ENCODE measurements at regions not wholly inside any gene's neighbourhood (a gene's known extent, or its start where the extent isn't known, plus 50 kb on each side); places are given as distances from the start of the nearest gene placed in this dataset.
A peak's percentile ranks its signal among the peaks of the same experiment; 100 is the strongest.
"Not testable (repeated sequence)": the region's sequence is repeated elsewhere in the genome, so short reads cannot be mapped to it uniquely, and the experiment has no call there.

GRCh38 chr16:21487956-21488355 is 111.4 kb upstream of the METTL9 start:
- not testable (repeated sequence) for H3K9me3 Mint-ChIP-seq (ENCODE audit: low read depth); H3K4me1 Mint-ChIP-seq (ENCODE audit: low read depth); H3K27ac Mint-ChIP-seq (ENCODE audit: unreplicated experiment); H3K36me3 Mint-ChIP-seq (ENCODE audit: low read depth); H3K4me3 Mint-ChIP-seq (ENCODE audit: unreplicated experiment); H3K27me3 Mint-ChIP-seq (ENCODE audit: low read depth); DNase-seq (ENCODE audit: low spot score)
- TF ChIP-seq CTCF (IDR thresholded peaks at IDR 0.05), result peak; percentile 31

GRCh38 chr16:21499046-21499445 is 100.3 kb upstream of the METTL9 start:
- DNase-seq (ENCODE audit: low spot score); H3K36me3 Mint-ChIP-seq (ENCODE audit: low read depth); H3K4me3 Mint-ChIP-seq (ENCODE audit: unreplicated experiment); H3K27me3 Mint-ChIP-seq (ENCODE audit: low read depth); H3K4me1 Mint-ChIP-seq (ENCODE audit: low read depth); H3K9me3 Mint-ChIP-seq (ENCODE audit: low read depth); H3K27ac Mint-ChIP-seq (ENCODE audit: unreplicated experiment): not testable (repeated sequence)

- H3K27ac Mint-ChIP-seq (ENCODE audit: unreplicated experiment), result peak overlapping the region; percentile 94
- not testable (repeated sequence) for H3K4me1 Mint-ChIP-seq (ENCODE audit: low read depth); DNase-seq (ENCODE audit: low spot score); H3K36me3 Mint-ChIP-seq (ENCODE audit: low read depth); H3K9me3 Mint-ChIP-seq (ENCODE audit: low read depth); H3K27me3 Mint-ChIP-seq (ENCODE audit: low read depth)
- peak overlapping the region; percentile 88 for H3K4me3 Mint-ChIP-seq (ENCODE audit: unreplicated experiment)
Observed at GRCh38 chr16:21501223-21501868, 98.0 kb upstream of the METTL9 start.

GRCh38 chr16:21501869-21502667 is 97.3 kb upstream of the METTL9 start:
- peak; percentile 32 for TF ChIP-seq CTCF (IDR thresholded peaks at IDR 0.05)

GRCh38 chr16:21503574-21503920 is 95.8 kb upstream of the METTL9 start:
- H3K27me3 Mint-ChIP-seq (ENCODE audit: low read depth); H3K9me3 Mint-ChIP-seq (ENCODE audit: low read depth); DNase-seq (ENCODE audit: low spot score); H3K4me3 Mint-ChIP-seq (ENCODE audit: unreplicated experiment); H3K36me3 Mint-ChIP-seq (ENCODE audit: low read depth): not testable (repeated sequence)
- Mint-ChIP-seq H3K4me1 (ENCODE audit: low read depth) (peaks cover 21% of the 10 kb centered on the region), H3K27ac (ENCODE audit: unreplicated experiment) (peak overlapping the region; percentile 54)

More at GRCh38 chr16:21501869-21502667, 97.3 kb upstream of the METTL9 start:
- peak overlapping the region; percentile 88 for H3K4me3 Mint-ChIP-seq (ENCODE audit: unreplicated experiment)
- peak overlapping the region; percentile 94 for H3K27ac Mint-ChIP-seq (ENCODE audit: unreplicated experiment)
- no peaks in the 10 kb centered on the region for H3K9me3 Mint-ChIP-seq (ENCODE audit: low read depth)
- DNase-seq (ENCODE audit: low spot score), result peak; percentile 99
- no peaks in the 10 kb centered on the region for H3K27me3 Mint-ChIP-seq (ENCODE audit: low read depth)
- peaks cover 4% of the 10 kb centered on the region for H3K36me3 Mint-ChIP-seq (ENCODE audit: low read depth)
- H3K4me1 Mint-ChIP-seq (ENCODE audit: low read depth), result peaks cover 7% of the 10 kb centered on the region

- Mint-ChIP-seq H3K27ac (ENCODE audit: unreplicated experiment) (peak overlapping the region; percentile 75), H3K4me1 (ENCODE audit: low read depth) (peaks cover 27% of the 10 kb centered on the region)
- H3K27me3 Mint-ChIP-seq (ENCODE audit: low read depth); H3K9me3 Mint-ChIP-seq (ENCODE audit: low read depth); H3K4me3 Mint-ChIP-seq (ENCODE audit: unreplicated experiment); H3K36me3 Mint-ChIP-seq (ENCODE audit: low read depth): not testable (repeated sequence)
- peak; percentile 68 for DNase-seq (ENCODE audit: low spot score)
Observed at GRCh38 chr16:21503941-21504832, 95.2 kb upstream of the METTL9 start.

- H3K36me3 Mint-ChIP-seq (ENCODE audit: low read depth); H3K27me3 Mint-ChIP-seq (ENCODE audit: low read depth); H3K27ac Mint-ChIP-seq (ENCODE audit: unreplicated experiment); H3K9me3 Mint-ChIP-seq (ENCODE audit: low read depth); H3K4me3 Mint-ChIP-seq (ENCODE audit: unreplicated experiment): not testable (repeated sequence)
- H3K4me1 Mint-ChIP-seq (ENCODE audit: low read depth), result peaks cover 45% of the 10 kb centered on the region
- DNase-seq (ENCODE audit: low spot score), result peak; percentile 15
Observed at GRCh38 chr16:21505751-21506520, 93.4 kb upstream of the METTL9 start.

- H3K27me3 Mint-ChIP-seq (ENCODE audit: low read depth); H3K4me3 Mint-ChIP-seq (ENCODE audit: unreplicated experiment); H3K36me3 Mint-ChIP-seq (ENCODE audit: low read depth); H3K9me3 Mint-ChIP-seq (ENCODE audit: low read depth): not testable (repeated sequence)
- peak overlapping the region; percentile 66 for H3K27ac Mint-ChIP-seq (ENCODE audit: unreplicated experiment)
- H3K4me1 Mint-ChIP-seq (ENCODE audit: low read depth), result peaks cover 55% of the 10 kb centered on the region
- DNase-seq (ENCODE audit: low spot score), result peak; percentile 91
Observed at GRCh38 chr16:21506857-21507456, 92.4 kb upstream of the METTL9 start.

GRCh38 chr16:21507631-21508305 is 91.6 kb upstream of the METTL9 start:
- DNase-seq (ENCODE audit: low spot score), result peak; percentile 84
- peaks cover 59% of the 10 kb centered on the region for H3K4me1 Mint-ChIP-seq (ENCODE audit: low read depth)
- H3K36me3 Mint-ChIP-seq (ENCODE audit: low read depth); H3K27me3 Mint-ChIP-seq (ENCODE audit: low read depth); H3K9me3 Mint-ChIP-seq (ENCODE audit: low read depth): not testable (repeated sequence)
- peak overlapping the region; percentile 55 for H3K27ac Mint-ChIP-seq (ENCODE audit: unreplicated experiment)
- H3K4me3 Mint-ChIP-seq (ENCODE audit: unreplicated experiment), result peak overlapping the region; percentile 19
